ENCODE measurements at regions not wholly inside any gene's neighbourhood (a gene's known extent, or its start where the extent isn't known, plus 50 kb on each side); places are given as distances from the start of the nearest gene placed in this dataset.

- TF ChIP-seq CTCF (conservative IDR thresholded peaks at IDR 0.05; ENCODE audit: control insufficient read depth, insufficient read depth, low read depth, low read length), result no peak
- no peak for DNase-seq (ENCODE audit: low read depth)
Measured at GRCh38 chr1:163608979-163609378, 287.2 kb downstream of the NUF2 start.

GRCh38 chr1:163609858-163610257, 288.1 kb downstream of the NUF2 start:
- H3K4me3 ChIP-seq (ENCODE audit: control insufficient read depth, low read depth, low read length), result no peak overlapping the region
- TF ChIP-seq CTCF (conservative IDR thresholded peaks at IDR 0.05; ENCODE audit: control insufficient read depth, insufficient read depth, low read depth, low read length), result no peak
- DNase-seq (ENCODE audit: low read depth), result no peak

More at GRCh38 chr1:163608979-163609378, 287.2 kb downstream of the NUF2 start:
- H3K4me3 ChIP-seq (ENCODE audit: control insufficient read depth, low read depth, low read length), result no peak overlapping the region

GRCh38 chr1:163610486-163610885, 288.7 kb downstream of the NUF2 start:
- no peak for DNase-seq (ENCODE audit: low read depth)
- no peak for TF ChIP-seq CTCF (conservative IDR thresholded peaks at IDR 0.05; ENCODE audit: control insufficient read depth, insufficient read depth, low read depth, low read length)
- no peak overlapping the region for H3K4me3 ChIP-seq (ENCODE audit: control insufficient read depth, low read depth, low read length)

GRCh38 chr1:163614361-163614760, 292.6 kb downstream of the NUF2 start:
- no peak overlapping the region for H3K4me3 ChIP-seq (ENCODE audit: control insufficient read depth, low read depth, low read length)
- no peak for TF ChIP-seq CTCF (conservative IDR thresholded peaks at IDR 0.05; ENCODE audit: control insufficient read depth, insufficient read depth, low read depth, low read length)
- no peak for DNase-seq (ENCODE audit: low read depth)

GRCh38 chr1:163628034-163628773, 306.4 kb downstream of the NUF2 start:
- TF ChIP-seq CTCF (conservative IDR thresholded peaks at IDR 0.05; ENCODE audit: control insufficient read depth, insufficient read depth, low read depth, low read length), result no peak
- DNase-seq (ENCODE audit: low read depth), result no peak
- no peak overlapping the region for H3K4me3 ChIP-seq (ENCODE audit: control insufficient read depth, low read depth, low read length)

GRCh38 chr1:163632269-163632668, 310.5 kb downstream of the NUF2 start:
- DNase-seq (ENCODE audit: low read depth), result no peak
- no peak for TF ChIP-seq CTCF (conservative IDR thresholded peaks at IDR 0.05; ENCODE audit: control insufficient read depth, insufficient read depth, low read depth, low read length)

More at GRCh38 chr1:163632269-163632668, 310.5 kb downstream of the NUF2 start:
- no peak overlapping the region for H3K4me3 ChIP-seq (ENCODE audit: control insufficient read depth, low read depth, low read length)

Measured in fibroblast of mammary gland (primary cell).